Central memory CD8-positive, alpha-beta T cell (primary cell): ENCODE measurements at regions not wholly inside any gene's neighbourhood (a gene's known extent, or its start where the extent isn't known, plus 50 kb on each side); places are given as distances from the start of the nearest gene placed in this dataset.

Source experiments
- ATAC-seq: fragments of 150-1000 bp; cut with Tn5 transposase; replicated peaks from 2 replicates; pipeline ENCODE4 v1.10.0; 2022; ENCODE audit warnings: mild to moderate bottlenecking, moderate FRiP score, moderate number of reproducible peaks; ENCODE audit not compliant: poor library complexity, severe bottlenecking; ENCODE audit errors: extremely low read depth
- DNase-seq, 2 donors: peaks; one replicate each; pipeline ENCODE4 v3.0.0; 2021; ENCODE audit warnings: low spot score in 2 of 2
- H3K27ac Mint-ChIP-seq: one replicate; pipeline ENCODE4 v1.8.0; 2022; ENCODE audit warnings: low read depth, mild to moderate bottlenecking, moderate library complexity, mixed read lengths
- H3K27me3 Mint-ChIP-seq: one replicate; pipeline ENCODE4 v1.8.0; 2022; ENCODE audit warnings: mixed read lengths
- H3K36me3 Mint-ChIP-seq: one replicate; pipeline ENCODE4 v1.8.0; 2022; ENCODE audit warnings: mild to moderate bottlenecking, moderate library complexity, mixed read lengths; ENCODE audit not compliant: insufficient read depth
- H3K4me1 Mint-ChIP-seq: one replicate; pipeline ENCODE4 v1.8.0; 2022; ENCODE audit warnings: mixed read lengths
- H3K4me3 Mint-ChIP-seq: one replicate; pipeline ENCODE4 v1.8.0; 2022; ENCODE audit warnings: mild to moderate bottlenecking, moderate library complexity, mixed read lengths
- H3K9me3 Mint-ChIP-seq: one replicate; pipeline ENCODE4 v1.8.0; 2022; ENCODE audit warnings: mixed read lengths

DNA sequence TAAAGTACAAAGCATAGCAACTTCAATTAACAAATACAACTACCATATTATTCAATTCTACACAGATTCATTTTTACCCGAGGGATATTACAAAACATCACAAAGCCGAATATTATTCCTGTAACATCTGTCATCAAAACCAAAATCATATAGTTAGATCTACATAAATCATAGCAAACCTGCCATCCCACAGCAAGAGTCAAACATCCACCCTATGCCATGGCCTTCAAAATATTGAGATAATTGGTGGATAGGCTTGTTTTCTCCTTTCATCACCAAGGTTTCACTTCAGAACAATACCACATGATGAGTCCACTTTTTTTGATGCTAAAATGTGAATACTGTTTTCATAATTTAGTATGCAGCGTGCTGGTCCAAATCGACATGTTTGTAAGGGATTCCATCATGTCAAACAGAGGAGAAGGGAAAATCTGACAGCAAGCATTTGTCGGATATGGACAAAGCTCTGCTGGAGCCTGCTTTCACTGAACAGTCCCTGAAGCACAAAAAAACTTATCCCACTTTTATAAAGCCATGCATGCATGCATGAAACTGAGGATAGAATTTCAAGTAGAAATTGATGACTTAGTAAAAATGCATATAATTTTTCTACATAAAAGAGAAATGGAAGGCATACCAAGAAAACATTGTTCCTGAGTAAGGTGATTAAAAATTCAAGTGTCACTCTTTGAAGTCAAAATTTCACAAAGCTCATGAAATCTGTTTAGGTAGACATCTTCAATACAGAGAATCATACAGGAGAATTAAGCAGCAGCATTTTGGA, 494.1 kb downstream of the HACE1 start:
- Mint-ChIP-seq H3K27ac (no peak overlapping the region), H3K4me3 (no peak overlapping the region), H3K36me3 (no peaks in the 10 kb centered on the region), H3K4me1 (no peaks in the 10 kb centered on the region), H3K9me3 (peaks cover 6% of the 10 kb centered on the region), H3K27me3 (no peaks in the 10 kb centered on the region)
- ATAC-seq (no peak), DNase-seq (no peak)

DNA sequence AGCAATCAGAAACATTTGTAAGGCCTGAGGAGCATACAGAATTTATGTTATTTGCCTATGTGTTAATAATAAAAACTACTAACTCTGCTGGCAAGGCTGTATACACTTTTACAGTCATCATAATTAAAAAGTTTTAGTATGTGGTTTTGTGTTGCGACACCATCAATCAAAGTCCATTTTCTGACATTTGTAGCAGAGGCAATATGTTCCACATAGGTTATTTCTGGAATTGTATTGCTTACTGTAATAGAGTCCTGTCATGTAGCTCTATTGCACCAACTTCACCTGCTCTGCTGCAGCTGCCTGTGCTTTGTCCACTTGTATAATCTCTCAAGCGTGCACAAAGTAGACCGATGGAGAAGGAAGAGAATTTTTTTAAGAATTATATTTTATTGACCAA, 501.8 kb downstream of the HACE1 start:
- no peak overlapping the region for H3K27ac Mint-ChIP-seq
- ATAC-seq: no peak
- no peaks in the 10 kb centered on the region for H3K27me3 Mint-ChIP-seq
- no peaks in the 10 kb centered on the region for H3K4me1 Mint-ChIP-seq
- H3K9me3 Mint-ChIP-seq: peaks cover 5% of the 10 kb centered on the region
- DNase-seq: no peak
- no peak overlapping the region for H3K4me3 Mint-ChIP-seq
- no peaks in the 10 kb centered on the region for H3K36me3 Mint-ChIP-seq

GRCh38 chr6:104356197-104356596, 503.5 kb downstream of the HACE1 start:
- H3K27me3 Mint-ChIP-seq: no peaks in the 10 kb centered on the region
- peaks cover 11% of the 10 kb centered on the region for H3K9me3 Mint-ChIP-seq
- no peak overlapping the region for H3K4me3 Mint-ChIP-seq
- no peaks in the 10 kb centered on the region for H3K4me1 Mint-ChIP-seq
- H3K36me3 Mint-ChIP-seq: no peaks in the 10 kb centered on the region
- no peak overlapping the region for H3K27ac Mint-ChIP-seq
- ATAC-seq (no peak), DNase-seq (no peak)

DNA sequence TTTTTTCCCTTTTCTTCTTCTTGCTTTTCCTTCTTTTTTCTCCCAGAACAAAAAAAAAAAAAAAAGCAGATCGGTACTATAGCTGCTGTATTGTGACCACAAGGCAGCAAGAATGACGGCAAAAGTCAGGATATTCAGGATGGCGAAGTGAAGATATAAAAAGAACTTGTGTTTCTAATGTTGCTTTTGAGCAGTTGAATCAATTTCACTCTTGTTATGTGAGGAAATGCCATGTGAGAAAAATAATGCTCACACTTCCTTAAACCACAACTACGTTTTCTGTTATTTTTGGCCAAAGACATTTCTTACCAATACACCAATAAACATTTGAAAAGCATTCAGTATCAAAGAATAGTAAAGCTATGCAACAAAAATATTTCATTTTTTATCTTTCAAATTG, 510.5 kb downstream of the HACE1 start:
- no peak overlapping the region for H3K27ac Mint-ChIP-seq
- ATAC-seq: no peak
- peaks cover 17% of the 10 kb centered on the region for H3K9me3 Mint-ChIP-seq
- H3K27me3 Mint-ChIP-seq: no peaks in the 10 kb centered on the region
- no peaks in the 10 kb centered on the region for H3K4me1 Mint-ChIP-seq
- no peaks in the 10 kb centered on the region for H3K36me3 Mint-ChIP-seq
- DNase-seq: no peak
- no peak overlapping the region for H3K4me3 Mint-ChIP-seq

GRCh38 chr6:104344223-104344622, 515.5 kb downstream of the HACE1 start:
- no peaks in the 10 kb centered on the region for H3K27me3 Mint-ChIP-seq
- DNase-seq: no peak

GRCh38 chr6:104332364-104332763, 527.4 kb downstream of the HACE1 start:
- ATAC-seq (no peak), DNase-seq (no peak)
- H3K4me3 Mint-ChIP-seq: no peak overlapping the region
- no peaks in the 10 kb centered on the region for H3K27me3 Mint-ChIP-seq
- no peak overlapping the region for H3K27ac Mint-ChIP-seq
- no peaks in the 10 kb centered on the region for H3K36me3 Mint-ChIP-seq
- H3K4me1 Mint-ChIP-seq: no peaks in the 10 kb centered on the region
- H3K9me3 Mint-ChIP-seq: peaks cover under 1% of the 10 kb centered on the region

More at GRCh38 chr6:104344223-104344622, 515.5 kb downstream of the HACE1 start:
- Mint-ChIP-seq H3K27ac (no peak overlapping the region), H3K36me3 (no peaks in the 10 kb centered on the region), H3K4me3 (no peak overlapping the region), H3K9me3 (peaks cover 5% of the 10 kb centered on the region), H3K4me1 (no peaks in the 10 kb centered on the region)
- no peak for ATAC-seq

DNA sequence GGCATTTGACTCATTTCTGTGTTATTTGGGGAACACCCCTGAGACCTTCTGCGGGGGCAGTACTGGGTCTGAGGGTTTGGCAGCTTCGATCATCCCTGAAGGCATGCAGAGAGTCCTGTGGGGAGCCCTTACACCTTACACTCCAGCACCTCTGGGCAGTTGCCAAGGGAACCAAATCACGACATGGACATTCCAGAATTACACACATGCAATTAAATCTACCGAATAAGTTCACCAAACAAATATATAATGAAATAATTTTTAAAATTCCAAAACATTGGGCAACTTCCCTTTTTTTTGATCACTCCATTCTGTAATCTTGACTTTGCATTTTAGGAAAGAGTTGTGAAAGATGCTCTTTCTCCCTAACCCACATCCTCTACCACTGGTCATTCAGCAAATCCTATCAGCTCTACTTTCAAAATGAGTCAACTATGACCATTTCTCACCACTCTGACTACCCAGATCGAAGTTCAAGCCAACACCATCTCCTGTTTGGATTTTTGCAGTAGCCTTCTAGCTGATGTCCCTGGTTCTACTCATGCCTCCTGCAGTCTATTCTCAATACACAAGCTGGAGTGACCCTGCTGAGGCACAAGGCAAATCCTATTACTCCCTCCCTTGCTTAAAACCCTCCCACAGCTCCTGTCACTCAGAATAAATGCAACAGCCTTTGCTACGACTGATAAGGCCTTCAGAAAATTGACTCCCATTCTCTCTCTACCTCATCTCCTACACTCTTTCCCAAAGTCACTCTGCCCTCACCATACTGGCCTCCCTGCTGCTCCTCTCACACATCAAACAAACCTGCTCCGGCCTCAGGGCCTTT, 533.3 kb downstream of the HACE1 start:
- no peak overlapping the region for H3K4me3 Mint-ChIP-seq
- H3K36me3 Mint-ChIP-seq: no peaks in the 10 kb centered on the region
- DNase-seq (no peak), ATAC-seq (no peak)
- no peaks in the 10 kb centered on the region for H3K9me3 Mint-ChIP-seq
- H3K4me1 Mint-ChIP-seq: no peaks in the 10 kb centered on the region
- no peaks in the 10 kb centered on the region for H3K27me3 Mint-ChIP-seq
- H3K27ac Mint-ChIP-seq: no peak overlapping the region

- no peaks in the 10 kb centered on the region for H3K27me3 Mint-ChIP-seq
- no peaks in the 10 kb centered on the region for H3K4me1 Mint-ChIP-seq
- H3K36me3 Mint-ChIP-seq: no peaks in the 10 kb centered on the region
- H3K4me3 Mint-ChIP-seq: no peak overlapping the region
- ATAC-seq: no peak
- DNase-seq: no peak
- H3K27ac Mint-ChIP-seq: no peak overlapping the region
- H3K9me3 Mint-ChIP-seq: no peaks in the 10 kb centered on the region
Observed at GRCh38 chr6:104325341-104326172, 534.2 kb downstream of the HACE1 start.

GRCh38 chr6:104324301-104324700, 535.4 kb downstream of the HACE1 start:
- Mint-ChIP-seq H3K27ac (no peak overlapping the region), H3K4me3 (no peak overlapping the region), H3K4me1 (no peaks in the 10 kb centered on the region), H3K27me3 (no peaks in the 10 kb centered on the region), H3K9me3 (no peaks in the 10 kb centered on the region), H3K36me3 (no peaks in the 10 kb centered on the region)
- ATAC-seq (no peak), DNase-seq (no peak)

GRCh38 chr6:104322841-104323240, 536.9 kb downstream of the HACE1 start:
- Mint-ChIP-seq H3K9me3 (no peaks in the 10 kb centered on the region), H3K4me3 (no peak overlapping the region), H3K27ac (no peak overlapping the region), H3K27me3 (no peaks in the 10 kb centered on the region), H3K36me3 (no peaks in the 10 kb centered on the region), H3K4me1 (no peaks in the 10 kb centered on the region)
- ATAC-seq: no peak
- DNase-seq: no peak

GRCh38 chr6:104321301-104321700, 538.4 kb downstream of the HACE1 start:
- no peak overlapping the region for H3K27ac Mint-ChIP-seq
- no peaks in the 10 kb centered on the region for H3K4me1 Mint-ChIP-seq
- H3K27me3 Mint-ChIP-seq: no peaks in the 10 kb centered on the region
- H3K4me3 Mint-ChIP-seq: no peak overlapping the region
- no peaks in the 10 kb centered on the region for H3K9me3 Mint-ChIP-seq
- no peaks in the 10 kb centered on the region for H3K36me3 Mint-ChIP-seq
- DNase-seq: no peak
- ATAC-seq: no peak

DNA sequence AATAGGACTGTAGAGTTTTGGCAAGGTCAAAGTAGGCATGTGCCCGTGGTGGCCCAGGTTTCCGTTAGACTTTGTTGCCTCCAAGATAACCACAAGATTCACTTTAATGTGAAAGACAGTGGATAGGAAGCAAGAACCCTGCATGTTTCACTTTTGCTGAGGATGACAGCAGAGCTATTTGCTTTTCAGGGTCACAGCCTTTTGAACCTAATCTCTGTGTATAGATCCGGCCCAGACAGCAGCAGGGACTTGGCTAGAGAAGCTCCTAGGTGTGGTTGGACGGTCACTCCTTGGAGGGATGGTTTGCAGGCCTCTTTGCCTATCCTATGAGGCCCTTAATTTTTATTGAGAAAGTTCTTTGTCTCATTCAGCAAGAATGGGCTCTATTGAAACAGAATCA, 538.8 kb downstream of the HACE1 start:
- ATAC-seq (no peak), DNase-seq (no peak)
- Mint-ChIP-seq H3K9me3 (no peaks in the 10 kb centered on the region), H3K27ac (no peak overlapping the region), H3K4me1 (no peaks in the 10 kb centered on the region), H3K4me3 (no peak overlapping the region), H3K27me3 (no peaks in the 10 kb centered on the region), H3K36me3 (no peaks in the 10 kb centered on the region)
